Activated T-cell treated with anti-CD3 and anti-CD28 coated beads for 1 hour (primary cell): ENCODE measurements at regions not wholly inside any gene's neighbourhood (a gene's known extent, or its start where the extent isn't known, plus 50 kb on each side); places are given as distances from the start of the nearest gene placed in this dataset.

Experiments used
- DNase-seq: peaks from one replicate; pipeline ENCODE4 v3.0.0-alpha.2; 2020; ENCODE audit warnings: low read depth

- DNase-seq = no peak
Observed at GRCh38 chr14:85438001-85438400, 91.9 kb upstream of the FLRT2 start.

- no peak for DNase-seq
Observed at GRCh38 chr14:85438481-85438942, 91.4 kb upstream of the FLRT2 start.

- no peak for DNase-seq
Observed at GRCh38 chr14:85439696-85440328, 90.1 kb upstream of the FLRT2 start.

- DNase-seq = no peak
Observed at GRCh38 chr14:85441909-85442643, 87.9 kb upstream of the FLRT2 start.

- no peak for DNase-seq
Observed at GRCh38 chr14:85442996-85443395, 86.9 kb upstream of the FLRT2 start.

GRCh38 chr14:85444635-85445034 lies 85.3 kb upstream of the FLRT2 start:
- DNase-seq = no peak

- DNase-seq = no peak
Observed at GRCh38 chr14:85445151-85445795, 84.7 kb upstream of the FLRT2 start.

- no peak for DNase-seq
Observed at GRCh38 chr14:85447883-85448282, 82.1 kb upstream of the FLRT2 start.

GRCh38 chr14:85451421-85451820 lies 78.5 kb upstream of the FLRT2 start:
- DNase-seq = no peak

- no peak for DNase-seq
Observed at GRCh38 chr14:85453401-85454225, 76.3 kb upstream of the FLRT2 start.

- no peak for DNase-seq
Observed at GRCh38 chr14:85454226-85454813, 75.6 kb upstream of the FLRT2 start.

GRCh38 chr14:85459361-85460000 lies 70.5 kb upstream of the FLRT2 start:
- DNase-seq = no peak

GRCh38 chr14:85461432-85462133 lies 68.4 kb upstream of the FLRT2 start:
- no peak for DNase-seq

- no peak for DNase-seq
Observed at GRCh38 chr14:85463512-85463911, 66.4 kb upstream of the FLRT2 start.

- no peak for DNase-seq
Observed at GRCh38 chr14:85464135-85464895, 65.6 kb upstream of the FLRT2 start.

GRCh38 chr14:85466678-85467077 lies 63.3 kb upstream of the FLRT2 start:
- no peak for DNase-seq

- DNase-seq = no peak
Observed at GRCh38 chr14:85468816-85469215, 61.1 kb upstream of the FLRT2 start.

- DNase-seq = no peak
Observed at GRCh38 chr14:85471156-85471555, 58.8 kb upstream of the FLRT2 start.

- DNase-seq = no peak
Observed at GRCh38 chr14:85471744-85472143, 58.2 kb upstream of the FLRT2 start.

- no peak for DNase-seq
Observed at GRCh38 chr14:85474431-85474830, 55.5 kb upstream of the FLRT2 start.
